ENCODE measurements at regions not wholly inside any gene's neighbourhood (a gene's known extent, or its start where the extent isn't known, plus 50 kb on each side); places are given as distances from the start of the nearest gene placed in this dataset.
"Not testable (repeated sequence)": the region's sequence is repeated elsewhere in the genome, so short reads cannot be mapped to it uniquely, and the experiment has no call there.

GRCh38 chr3:5464649-5465048, 277.1 kb downstream of the EDEM1 start:
- no peak for DNase-seq (ENCODE audit: extremely low read depth, low read depth, low spot score)

- no peak for DNase-seq (ENCODE audit: extremely low read depth, low read depth, low spot score)
Measured at GRCh38 chr3:5465183-5465582, 277.7 kb downstream of the EDEM1 start.

- no peak for DNase-seq (ENCODE audit: extremely low read depth, low read depth, low spot score)
Measured at GRCh38 chr3:5466065-5466464, 278.6 kb downstream of the EDEM1 start.

GRCh38 chr3:5466717-5467116, 279.2 kb downstream of the EDEM1 start:
- DNase-seq (ENCODE audit: extremely low read depth, low read depth, low spot score) = no peak

- no peak for DNase-seq (ENCODE audit: extremely low read depth, low read depth, low spot score)
Measured at GRCh38 chr3:5473471-5473870, 286.0 kb downstream of the EDEM1 start.

GRCh38 chr3:5476403-5476802, 288.9 kb downstream of the EDEM1 start:
- no peak for DNase-seq (ENCODE audit: extremely low read depth, low read depth, low spot score)

GRCh38 chr3:5479229-5479799, 291.8 kb downstream of the EDEM1 start:
- DNase-seq (ENCODE audit: extremely low read depth, low read depth, low spot score) = no peak

- no peak for DNase-seq (ENCODE audit: extremely low read depth, low read depth, low spot score)
Measured at GRCh38 chr3:5480190-5480589, 292.7 kb downstream of the EDEM1 start.

GRCh38 chr3:5485427-5485826, 297.9 kb downstream of the EDEM1 start:
- DNase-seq (ENCODE audit: extremely low read depth, low read depth, low spot score) = no peak

- no peak for DNase-seq (ENCODE audit: extremely low read depth, low read depth, low spot score)
Measured at GRCh38 chr3:5488771-5489170, 301.3 kb downstream of the EDEM1 start.

GRCh38 chr3:5489536-5489935, 302.0 kb downstream of the EDEM1 start:
- no peak for DNase-seq (ENCODE audit: extremely low read depth, low read depth, low spot score)

GRCh38 chr3:5494905-5495519, 307.5 kb downstream of the EDEM1 start:
- no peak for DNase-seq (ENCODE audit: extremely low read depth, low read depth, low spot score)

GRCh38 chr3:5497497-5497896, 310.0 kb downstream of the EDEM1 start:
- no peak for DNase-seq (ENCODE audit: extremely low read depth, low read depth, low spot score)

GRCh38 chr3:5498981-5499380, 311.5 kb downstream of the EDEM1 start:
- DNase-seq (ENCODE audit: extremely low read depth, low read depth, low spot score) = no peak

- DNase-seq (ENCODE audit: extremely low read depth, low read depth, low spot score) = no peak
Measured at GRCh38 chr3:5499404-5499803, 311.9 kb downstream of the EDEM1 start.

- no peak for DNase-seq (ENCODE audit: extremely low read depth, low read depth, low spot score)
Measured at GRCh38 chr3:5503136-5503535, 315.6 kb downstream of the EDEM1 start.

GRCh38 chr3:5504135-5504534, 316.6 kb downstream of the EDEM1 start:
- no peak for DNase-seq (ENCODE audit: extremely low read depth, low read depth, low spot score)

- DNase-seq (ENCODE audit: extremely low read depth, low read depth, low spot score) = no peak
Measured at GRCh38 chr3:5505163-5505562, 317.7 kb downstream of the EDEM1 start.

- DNase-seq (ENCODE audit: extremely low read depth, low read depth, low spot score) = no peak
Measured at GRCh38 chr3:5505997-5506396, 318.5 kb downstream of the EDEM1 start.

GRCh38 chr3:5508860-5509259, 321.4 kb downstream of the EDEM1 start:
- DNase-seq (ENCODE audit: extremely low read depth, low read depth, low spot score) = not testable (repeated sequence)

- no peak for DNase-seq (ENCODE audit: extremely low read depth, low read depth, low spot score)
Measured at GRCh38 chr3:5510300-5510699, 322.8 kb downstream of the EDEM1 start.

- no peak for DNase-seq (ENCODE audit: extremely low read depth, low read depth, low spot score)
Measured at GRCh38 chr3:5517921-5518320, 330.4 kb downstream of the EDEM1 start.

- DNase-seq (ENCODE audit: extremely low read depth, low read depth, low spot score) = no peak
Measured at GRCh38 chr3:5520237-5520636, 332.7 kb downstream of the EDEM1 start.
